ENCODE measurements at regions not wholly inside any gene's neighbourhood (a gene's known extent, or its start where the extent isn't known, plus 50 kb on each side); places are given as distances from the start of the nearest gene placed in this dataset.

DNA sequence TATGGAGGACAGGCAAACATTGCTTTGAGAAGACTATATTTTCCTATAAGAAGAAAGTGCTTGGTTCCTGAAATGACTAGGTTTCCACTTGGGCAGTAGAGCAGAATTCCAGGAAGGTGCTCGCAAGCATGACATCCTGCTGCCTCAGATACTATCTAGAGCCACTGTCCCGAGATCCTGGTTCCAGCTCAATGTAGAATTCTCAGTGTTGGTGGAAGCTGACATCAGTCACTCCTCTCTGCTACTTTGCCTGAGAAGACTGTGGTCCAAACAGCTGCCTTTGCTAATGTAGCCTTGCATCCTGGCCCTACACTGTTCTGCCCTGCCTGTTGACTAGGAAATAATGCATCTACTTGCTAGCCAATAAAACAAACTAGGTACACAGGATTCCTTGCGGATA, 50.0 kb upstream of the ITGA6 start:
- no peaks in the 10 kb centered on the region for H3K9me2 ChIP-seq (replicated peaks; ENCODE audit: control insufficient read depth, low read length)
- no peaks in the 10 kb centered on the region for H3F3A ChIP-seq (ENCODE audit: control insufficient read depth, insufficient read depth)
- H4K20me1 ChIP-seq (ENCODE audit: control insufficient read depth, insufficient read depth, low read depth, low read length): no peaks in the 10 kb centered on the region
- TF ChIP-seq EZH2phosphoT487 (IDR thresholded peaks at IDR 0.05; ENCODE audit: borderline replicate concordance, low read length): no peak
- TF ChIP-seq, protein P1, sequence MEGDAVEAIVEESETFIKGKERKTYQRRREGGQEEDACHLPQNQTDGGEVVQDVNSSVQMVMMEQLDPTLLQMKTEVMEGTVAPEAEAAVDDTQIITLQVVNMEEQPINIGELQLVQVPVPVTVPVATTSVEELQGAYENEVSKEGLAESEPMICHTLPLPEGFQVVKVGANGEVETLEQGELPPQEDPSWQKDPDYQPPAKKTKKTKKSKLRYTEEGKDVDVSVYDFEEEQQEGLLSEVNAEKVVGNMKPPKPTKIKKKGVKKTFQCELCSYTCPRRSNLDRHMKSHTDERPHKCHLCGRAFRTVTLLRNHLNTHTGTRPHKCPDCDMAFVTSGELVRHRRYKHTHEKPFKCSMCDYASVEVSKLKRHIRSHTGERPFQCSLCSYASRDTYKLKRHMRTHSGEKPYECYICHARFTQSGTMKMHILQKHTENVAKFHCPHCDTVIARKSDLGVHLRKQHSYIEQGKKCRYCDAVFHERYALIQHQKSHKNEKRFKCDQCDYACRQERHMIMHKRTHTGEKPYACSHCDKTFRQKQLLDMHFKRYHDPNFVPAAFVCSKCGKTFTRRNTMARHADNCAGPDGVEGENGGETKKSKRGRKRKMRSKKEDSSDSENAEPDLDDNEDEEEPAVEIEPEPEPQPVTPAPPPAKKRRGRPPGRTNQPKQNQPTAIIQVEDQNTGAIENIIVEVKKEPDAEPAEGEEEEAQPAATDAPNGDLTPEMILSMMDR (IDR thresholded peaks at IDR 0.05; ENCODE audit: low read depth, low read length, poor library complexity, severe bottlenecking): no peak
- H3K79me2 ChIP-seq (ENCODE audit: control insufficient read depth, low read length): no peaks in the 10 kb centered on the region
- H3K27ac ChIP-seq (ENCODE audit: low read depth, low read length): no peak overlapping the region
- H3K9me3 ChIP-seq (ENCODE audit: control insufficient read depth, insufficient read depth, low read length): no peaks in the 10 kb centered on the region
- no peaks in the 10 kb centered on the region for H3K36me3 ChIP-seq (ENCODE audit: control insufficient read depth, low read length)
- no peaks in the 10 kb centered on the region for H3K4me1 ChIP-seq (ENCODE audit: control insufficient read depth, low read length)
- peaks cover 10% of the 10 kb centered on the region for H3K27me3 ChIP-seq (ENCODE audit: control insufficient read depth, low read length)
- H3K4me2 ChIP-seq (ENCODE audit: low read length): no peak overlapping the region
- H3K4me3 ChIP-seq (ENCODE audit: low read length): no peak overlapping the region
